SU-DHL-6 (cell line): ENCODE measurements at regions not wholly inside any gene's neighbourhood (a gene's known extent, or its start where the extent isn't known, plus 50 kb on each side); places are given as distances from the start of the nearest gene placed in this dataset.
"Not testable (repeated sequence)": the region's sequence is repeated elsewhere in the genome, so short reads cannot be mapped to it uniquely, and the experiment has no call there.

Experiments
- H2AFZ ChIP-seq: fragments of 200-600 bp; sonication (generic); 2 replicates; pipeline ENCODE4 v1.6.1; 2014; ENCODE audit warnings: low read depth, mild to moderate bottlenecking, moderate library complexity, mixed read lengths, antibody characterized with exemption, low read length; ENCODE audit not compliant: severe bottlenecking
- H3F3A ChIP-seq: fragments of 200-600 bp; shearing (Covaris generic); 2 replicates; pipeline ENCODE4 v1.6.0; 2016; ENCODE audit warnings: antibody characterized with exemption, mild to moderate bottlenecking; ENCODE audit not compliant: insufficient read depth
- H3K27ac ChIP-seq: fragments of 200-600 bp; sonication (generic); 2 replicates; pipeline ENCODE4 v1.5.1; 2016; ENCODE audit warnings: low read depth, mild to moderate bottlenecking, low read length, moderate library complexity, mixed read lengths
- H3K27me3 ChIP-seq: fragments of 200-600 bp; sonication (generic), shearing (Covaris generic); 2 replicates; pipeline ENCODE4 v1.6.0; 2014; ENCODE audit warnings: mild to moderate bottlenecking, low read length
- H3K36me3 ChIP-seq: fragments of 200-600 bp; sonication (generic); 2 replicates; pipeline ENCODE4 v1.6.1; 2014; ENCODE audit warnings: mild to moderate bottlenecking, low read length, mixed read lengths
- H3K4me2 ChIP-seq: fragments of 300-600, 200-600 bp; shearing (Covaris generic), sonication (generic); 2 replicates; pipeline ENCODE4 v1.6.0; 2014; ENCODE audit warnings: low read length, low read depth, mild to moderate bottlenecking; ENCODE audit not compliant: poor library complexity, severe bottlenecking
- H3K4me3 ChIP-seq: fragments of 200-600 bp; sonication (generic); 2 replicates; pipeline ENCODE4 v1.5.1; 2014; ENCODE audit warnings: antibody characterized with exemption, low read length, mild to moderate bottlenecking, mixed read lengths; ENCODE audit not compliant: insufficient read depth, poor library complexity, severe bottlenecking
- H3K79me2 ChIP-seq: fragments of 200-600 bp; sonication (generic); 2 replicates; pipeline ENCODE4 v1.6.1; 2014; ENCODE audit warnings: mild to moderate bottlenecking, low read length, moderate library complexity; ENCODE audit not compliant: insufficient read depth
- H3K9ac ChIP-seq: fragments of 200-600 bp; sonication (generic); 2 replicates; pipeline ENCODE4 v1.7.0; 2014; ENCODE audit warnings: mild to moderate bottlenecking, low read length
- H3K9me2 ChIP-seq: fragments of 200-600 bp; sonication (generic); replicated peaks from 2 replicates; pipeline ENCODE4 v1.6.1; 2014; ENCODE audit warnings: low read length; ENCODE audit not compliant: insufficient read depth
- H3K9me3 ChIP-seq: fragments of 200-600 bp; sonication (generic); 2 replicates; pipeline ENCODE4 v1.6.1; 2014; ENCODE audit warnings: low read length, mixed read lengths; ENCODE audit not compliant: insufficient read depth
- H4K20me1 ChIP-seq: fragments of 200-600 bp; sonication (generic); 2 replicates; pipeline ENCODE4 v1.6.1; 2014; ENCODE audit warnings: low read depth, mild to moderate bottlenecking, antibody characterized with exemption, low read length, moderate library complexity, mixed read lengths
- EZH2phosphoT487 ChIP-seq: fragments of 200-600 bp; sonication (generic), shearing (Covaris generic); conservative IDR thresholded peaks from 2 replicates; pipeline ENCODE4 v1.6.1; 2018; ENCODE audit warnings: mild to moderate bottlenecking, antibody characterized with exemption, low read length, moderate library complexity, mixed read lengths
- TF ChIP-seq, protein P1 (sequence below): fragments of 200-600 bp; sonication (generic); IDR thresholded peaks from one replicate; pipeline ENCODE4 v1.5.1; 2017; ENCODE audit warnings: antibody characterized with exemption, mild to moderate bottlenecking, low read length, moderate library complexity; ENCODE audit not compliant: insufficient read depth, poor library complexity, severe bottlenecking

DNA sequence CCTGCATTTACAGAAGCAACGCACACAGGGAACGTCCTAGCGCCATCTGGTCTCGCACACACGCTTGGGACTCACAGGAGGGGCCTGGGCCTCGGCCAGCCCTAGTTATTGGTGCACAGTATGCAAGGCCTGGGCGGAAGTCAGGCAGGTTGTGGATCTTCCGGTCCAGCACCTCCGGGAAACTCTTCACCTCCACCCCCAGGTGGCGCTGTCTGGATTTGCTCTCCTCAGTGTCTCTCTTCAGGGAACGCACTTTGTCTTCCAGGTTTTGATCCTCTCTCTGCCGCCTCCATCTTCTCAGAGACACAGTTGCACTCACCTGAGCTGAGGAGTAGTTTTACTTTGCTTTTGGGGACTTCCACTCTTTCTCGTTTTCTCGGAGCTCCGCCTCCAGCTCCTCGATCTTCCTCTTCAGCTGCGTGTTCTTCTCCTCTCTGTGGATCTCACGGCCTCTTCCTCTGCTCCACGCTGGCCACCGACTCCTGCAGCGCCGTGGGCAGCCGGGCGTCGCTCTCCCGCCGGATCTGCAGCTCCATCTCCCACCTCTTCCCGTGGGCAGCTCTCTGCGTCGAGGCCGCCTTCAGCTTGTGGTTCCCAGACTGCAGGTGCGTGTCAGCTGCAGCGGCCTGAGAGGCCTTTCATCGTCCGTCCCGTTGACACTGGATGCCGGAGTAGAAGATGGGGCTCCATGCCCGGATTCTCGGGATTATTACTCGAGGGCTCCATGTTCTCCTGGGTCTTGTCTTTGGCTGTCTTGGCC is 933.8 kb downstream of the TMEM121 start:
- H3K79me2 ChIP-seq: no peaks in the 10 kb centered on the region
- no peaks in the 10 kb centered on the region for H4K20me1 ChIP-seq
- no peak overlapping the region for H3K4me2 ChIP-seq
- no peak overlapping the region for H3K9ac ChIP-seq
- H3K9me3 ChIP-seq: no peaks in the 10 kb centered on the region
- H3F3A ChIP-seq: no peaks in the 10 kb centered on the region
- TF ChIP-seq, protein P1, sequence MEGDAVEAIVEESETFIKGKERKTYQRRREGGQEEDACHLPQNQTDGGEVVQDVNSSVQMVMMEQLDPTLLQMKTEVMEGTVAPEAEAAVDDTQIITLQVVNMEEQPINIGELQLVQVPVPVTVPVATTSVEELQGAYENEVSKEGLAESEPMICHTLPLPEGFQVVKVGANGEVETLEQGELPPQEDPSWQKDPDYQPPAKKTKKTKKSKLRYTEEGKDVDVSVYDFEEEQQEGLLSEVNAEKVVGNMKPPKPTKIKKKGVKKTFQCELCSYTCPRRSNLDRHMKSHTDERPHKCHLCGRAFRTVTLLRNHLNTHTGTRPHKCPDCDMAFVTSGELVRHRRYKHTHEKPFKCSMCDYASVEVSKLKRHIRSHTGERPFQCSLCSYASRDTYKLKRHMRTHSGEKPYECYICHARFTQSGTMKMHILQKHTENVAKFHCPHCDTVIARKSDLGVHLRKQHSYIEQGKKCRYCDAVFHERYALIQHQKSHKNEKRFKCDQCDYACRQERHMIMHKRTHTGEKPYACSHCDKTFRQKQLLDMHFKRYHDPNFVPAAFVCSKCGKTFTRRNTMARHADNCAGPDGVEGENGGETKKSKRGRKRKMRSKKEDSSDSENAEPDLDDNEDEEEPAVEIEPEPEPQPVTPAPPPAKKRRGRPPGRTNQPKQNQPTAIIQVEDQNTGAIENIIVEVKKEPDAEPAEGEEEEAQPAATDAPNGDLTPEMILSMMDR: peak; percentile 38
- TF ChIP-seq EZH2phosphoT487: no peak
- no peak overlapping the region for H3K4me3 ChIP-seq
- no peaks in the 10 kb centered on the region for H3K9me2 ChIP-seq
- no peaks in the 10 kb centered on the region for H3K36me3 ChIP-seq
- H3K27me3 ChIP-seq: no peaks in the 10 kb centered on the region
- H2AFZ ChIP-seq: peak overlapping the region; percentile 62
- no peak overlapping the region for H3K27ac ChIP-seq

DNA sequence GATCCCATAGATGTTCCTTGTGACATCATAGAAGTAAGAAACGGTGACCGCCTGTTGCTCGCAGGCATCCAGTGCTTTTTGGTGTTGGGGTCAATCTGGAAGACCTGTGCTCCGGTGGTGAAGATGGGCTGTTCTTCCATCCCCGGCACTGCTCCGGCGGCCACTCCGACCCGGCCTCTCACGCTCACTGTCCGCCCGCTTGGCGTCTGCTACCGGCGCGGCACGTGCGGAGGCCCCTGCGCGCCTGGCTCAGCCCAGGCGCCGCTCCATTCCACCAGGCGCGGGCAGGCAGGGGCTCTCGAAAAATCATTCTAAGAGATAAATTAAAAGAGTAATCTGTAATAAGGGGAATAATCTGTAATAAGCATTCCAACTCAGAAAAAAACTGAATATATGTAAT is 934.5 kb downstream of the TMEM121 start:
- TF ChIP-seq, protein P1: no peak
- TF ChIP-seq EZH2phosphoT487: no peak
- H3K9ac ChIP-seq: no peak overlapping the region
- no peaks in the 10 kb centered on the region for H3K27me3 ChIP-seq
- H3K27ac ChIP-seq: no peak overlapping the region
- H3K36me3 ChIP-seq: no peaks in the 10 kb centered on the region
- H3F3A ChIP-seq: no peaks in the 10 kb centered on the region
- no peaks in the 10 kb centered on the region for H3K9me3 ChIP-seq
- H3K4me2 ChIP-seq: no peak overlapping the region
- no peaks in the 10 kb centered on the region for H3K79me2 ChIP-seq
- H3K9me2 ChIP-seq: no peaks in the 10 kb centered on the region
- no peaks in the 10 kb centered on the region for H4K20me1 ChIP-seq
- no peak overlapping the region for H3K4me3 ChIP-seq
- no peak overlapping the region for H2AFZ ChIP-seq

DNA sequence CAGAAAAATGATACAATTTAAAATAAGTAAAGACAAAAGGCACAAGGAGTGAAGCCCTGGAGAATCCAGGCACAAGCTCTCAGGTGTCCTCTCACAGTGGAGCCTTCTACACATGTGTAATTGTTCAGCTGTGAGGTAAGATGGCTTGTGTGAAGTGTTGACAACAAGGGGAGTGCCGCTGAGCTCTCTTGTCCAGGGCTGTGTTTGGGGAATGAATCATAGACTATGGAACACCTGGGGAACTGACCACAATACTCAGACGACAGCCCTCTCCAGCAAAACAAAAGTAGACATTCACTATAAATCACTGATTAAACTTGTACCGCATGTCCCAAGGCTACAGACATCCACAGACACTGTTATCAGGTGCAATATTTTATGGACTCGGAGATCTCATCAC is 940.1 kb downstream of the TMEM121 start:
- H3K4me2 ChIP-seq, H3K27ac ChIP-seq, H3K36me3 ChIP-seq, H3K9me2 ChIP-seq, H3K9me3 ChIP-seq, H3K79me2 ChIP-seq, H3F3A ChIP-seq, H3K27me3 ChIP-seq, H3K9ac ChIP-seq, H3K4me3 ChIP-seq, H4K20me1 ChIP-seq, H2AFZ ChIP-seq: not testable (repeated sequence)

DNA sequence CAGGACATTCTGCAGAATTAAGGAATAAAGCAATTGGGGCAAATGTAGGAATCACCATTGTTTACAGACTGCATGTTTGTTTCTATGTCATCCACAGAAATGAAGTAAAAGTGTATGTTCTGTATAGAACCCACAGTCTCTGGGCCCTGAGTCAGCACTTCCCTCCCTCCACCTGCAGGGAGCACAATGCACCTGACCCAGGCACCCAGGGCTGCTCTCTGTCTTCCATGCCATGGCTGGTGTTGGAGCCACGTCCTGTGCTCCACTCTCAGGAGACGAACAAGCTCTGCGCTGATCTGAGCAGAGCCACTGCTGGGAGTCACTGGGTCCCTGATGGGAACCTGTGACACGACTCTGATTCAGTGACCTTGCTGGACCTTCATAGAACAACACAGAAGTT is 942.5 kb downstream of the TMEM121 start:
- H3K9ac ChIP-seq, H3K4me2 ChIP-seq, H2AFZ ChIP-seq, H3K27ac ChIP-seq, H3K9me2 ChIP-seq, H3F3A ChIP-seq, H3K9me3 ChIP-seq, H3K79me2 ChIP-seq, H3K27me3 ChIP-seq, H3K36me3 ChIP-seq, H3K4me3 ChIP-seq, H4K20me1 ChIP-seq: not testable (repeated sequence)

DNA sequence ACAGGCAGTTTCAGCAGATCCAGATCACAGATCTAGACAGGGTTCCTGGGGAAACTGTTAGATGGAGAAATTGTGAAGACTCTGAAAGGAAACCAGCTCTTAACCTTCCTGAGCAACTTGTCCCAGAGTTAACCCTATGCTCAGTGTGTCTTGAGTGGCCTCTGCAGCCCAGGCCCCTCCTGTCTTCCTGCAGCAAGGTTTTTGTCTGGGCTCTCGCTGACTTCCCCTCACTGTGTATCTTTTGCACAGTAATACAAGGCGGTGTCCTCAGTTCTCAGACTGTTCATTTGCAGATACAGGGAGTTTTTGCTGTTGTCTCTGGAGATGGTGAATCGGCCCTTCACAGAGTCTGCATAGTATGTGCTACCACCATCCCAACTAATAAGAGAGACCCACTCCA is 943.6 kb downstream of the TMEM121 start:
- not testable (repeated sequence) for H3K79me2 ChIP-seq, H3K9me3 ChIP-seq, H3K9me2 ChIP-seq, H3K36me3 ChIP-seq, H3K27ac ChIP-seq, H3K27me3 ChIP-seq, H4K20me1 ChIP-seq, H3K4me2 ChIP-seq, H3K9ac ChIP-seq, H3K4me3 ChIP-seq, H2AFZ ChIP-seq, H3F3A ChIP-seq

DNA sequence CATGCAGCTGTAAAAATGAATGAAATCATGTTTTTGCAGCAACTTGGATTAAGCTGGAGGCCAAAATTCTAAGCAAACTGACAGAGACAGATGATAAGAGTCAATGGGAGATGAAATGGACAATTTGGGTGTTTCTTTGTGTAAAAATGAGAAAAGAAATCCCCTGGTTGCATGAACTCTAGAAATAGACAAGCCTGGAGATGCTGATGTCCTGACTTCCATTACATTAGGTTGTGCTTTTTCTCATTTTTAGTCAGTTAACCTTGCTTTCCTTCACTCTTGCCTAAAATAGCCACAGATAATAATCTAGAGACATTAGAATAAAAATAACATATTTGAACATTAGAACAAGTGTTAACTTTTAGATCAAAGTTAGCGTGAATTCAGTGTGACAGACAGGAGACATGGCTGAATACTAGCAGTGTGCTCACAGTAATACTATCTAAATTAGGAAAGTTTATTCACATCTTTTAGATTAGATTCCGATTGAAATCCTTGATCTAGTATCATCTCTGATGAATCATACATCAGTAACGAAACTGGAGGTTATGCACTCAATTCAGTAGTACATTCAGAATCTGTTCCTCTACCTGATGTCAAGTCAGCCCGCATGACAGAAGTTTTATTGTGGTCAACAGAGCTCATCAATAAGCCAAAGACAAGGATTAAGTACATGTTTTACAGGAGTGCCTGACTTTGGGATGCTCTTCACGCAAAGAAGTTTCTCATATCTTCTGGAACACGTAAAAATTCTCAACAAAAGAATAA is 948.1 kb downstream of the TMEM121 start:
- H3K4me3 ChIP-seq, H2AFZ ChIP-seq, H3K36me3 ChIP-seq, H3K9ac ChIP-seq, H4K20me1 ChIP-seq, H3K27me3 ChIP-seq, H3K4me2 ChIP-seq, H3K9me3 ChIP-seq, H3K79me2 ChIP-seq, H3K27ac ChIP-seq, H3K9me2 ChIP-seq, H3F3A ChIP-seq: not testable (repeated sequence)
